ENCODE measurements at regions not wholly inside any gene's neighbourhood (a gene's known extent, or its start where the extent isn't known, plus 50 kb on each side); places are given as distances from the start of the nearest gene placed in this dataset.

DNA sequence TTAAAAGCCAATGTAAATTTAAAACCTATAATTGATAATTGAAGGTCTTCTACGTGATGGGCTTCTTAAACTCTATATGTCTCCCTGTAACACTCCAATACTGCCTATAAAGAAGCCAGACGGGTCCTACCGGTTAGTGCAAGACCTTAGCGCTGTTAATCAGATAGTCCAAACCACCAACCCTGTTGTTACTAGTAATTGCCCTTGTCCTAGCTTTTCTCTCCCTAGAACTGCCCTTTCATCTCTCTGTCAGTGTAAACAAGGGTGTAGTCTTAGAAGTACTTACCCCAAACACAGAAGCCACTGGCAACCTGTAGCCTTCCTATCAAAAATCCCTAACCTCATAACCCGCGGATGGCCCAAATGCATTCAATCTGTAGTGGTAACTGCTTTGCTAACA is 243.0 kb upstream of the DIO3 start:
- no peak for TF ChIP-seq CTCF (IDR thresholded peaks at IDR 0.05; ENCODE audit: poor library complexity, severe bottlenecking)
- TF ChIP-seq POLR2AphosphoS5 (IDR thresholded peaks at IDR 0.05) = no peak
- TF ChIP-seq EZH2 (IDR thresholded peaks at IDR 0.05; ENCODE audit: borderline replicate concordance, insufficient read depth, low read length, poor library complexity, severe bottlenecking) = no peak
- no peak for TF ChIP-seq REST (IDR thresholded peaks at IDR 0.05; ENCODE audit: borderline replicate concordance)
- no peak for TF ChIP-seq EP300 (conservative IDR thresholded peaks at IDR 0.05; ENCODE audit: poor library complexity, severe bottlenecking)
- no peak for TF ChIP-seq RAD21 (conservative IDR thresholded peaks at IDR 0.05)

All from neural cell (in vitro differentiated cells).